HEK293 (cell line): ENCODE measurements at regions not wholly inside any gene's neighbourhood (a gene's known extent, or its start where the extent isn't known, plus 50 kb on each side); places are given as distances from the start of the nearest gene placed in this dataset.

Source experiments
- CTCF ChIA-PET: fragments of 350-600 bp; formaldehyde crosslinking; extraction: SDS; loops from one replicate; lab custom pipeline; 2021; ENCODE audit warnings: antibody characterized with exemption; lab: Yijun Ruan, JAX
- POLR2A ChIA-PET: fragments of 300-600 bp; formaldehyde crosslinking; extraction: SDS; loops from one replicate; lab custom pipeline; 2020; ENCODE audit warnings: antibody characterized with exemption, inconsistent platforms; lab: Yijun Ruan, JAX
- H3K27ac ChIP-seq: fragments of 200-500 bp; sonication (Bioruptor generic); 2 replicates; pipeline ENCODE4 v1.5.1; 2014; ENCODE audit warnings: low read depth, low read length, control low read depth, inconsistent platforms; ENCODE audit errors: extremely low read depth
- H3K36me3 ChIP-seq, 2 experiments: fragments of 200-500 bp in 1 of 2; sonication (Bioruptor generic) in 1 of 2; 1 replicate in 1 of 2; 2 replicates in 1 of 2; pipeline ENCODE4 v1.5.1; 2014 to 2017; ENCODE audit warnings: inconsistent platforms in 2 of 2, low read length in 2 of 2; ENCODE audit not compliant: control insufficient read depth in 2 of 2, insufficient read depth in 1 of 2
- H3K4me1 ChIP-seq: fragments of 200-500 bp; sonication (Bioruptor generic); 2 replicates; pipeline ENCODE4 v1.5.1; 2014; ENCODE audit warnings: mild to moderate bottlenecking, low read length, inconsistent platforms; ENCODE audit not compliant: control insufficient read depth, insufficient read depth
- H3K4me3 ChIP-seq: 2 replicates; pipeline ENCODE4 v1.5.1; 2011; ENCODE audit warnings: low read depth, mild to moderate bottlenecking, control low read depth, low read length, moderate library complexity
- H3K9me3 ChIP-seq: fragments of 200-500 bp; sonication (Bioruptor generic); 2 replicates; pipeline ENCODE4 v1.5.1; 2014; ENCODE audit warnings: low read depth, low read length, inconsistent platforms; ENCODE audit not compliant: control insufficient read depth, insufficient read depth
- BCL11B ChIP-seq: fragments of 450-650 bp; formaldehyde crosslinking; IDR thresholded peaks from 2 replicates; pipeline ENCODE4 v1.5.1; 2016; ENCODE audit warnings: low read depth, missing biosample characterization, missing genetic modification characterization
- EGR2 ChIP-seq: fragments of 450-650 bp; formaldehyde crosslinking; IDR thresholded peaks from 2 replicates; pipeline ENCODE4 v1.5.1; 2016; ENCODE audit warnings: low read depth, missing biosample characterization, missing genetic modification characterization
- GFI1B ChIP-seq: fragments of 450-650 bp; formaldehyde crosslinking; IDR thresholded peaks from 2 replicates; pipeline ENCODE4 v1.5.1; 2016; ENCODE audit warnings: missing biosample characterization, missing genetic modification characterization
- HOXC10 ChIP-seq: sonication (generic); formaldehyde crosslinking; IDR thresholded peaks from 2 replicates; pipeline ENCODE4 v1.8.1; 2023; ENCODE audit warnings: mild to moderate bottlenecking, missing genetic modification reagents
- IKZF3 ChIP-seq: fragments of 450-650 bp; IDR thresholded peaks from 2 replicates; pipeline ENCODE4 v1.5.0; 2018; ENCODE audit warnings: missing biosample characterization, mild to moderate bottlenecking, missing genetic modification characterization, moderate library complexity
- KLF16 ChIP-seq: fragments of 450-650 bp; formaldehyde crosslinking; IDR thresholded peaks from 2 replicates; pipeline ENCODE4 v1.5.1; 2017; ENCODE audit warnings: missing biosample characterization, missing genetic modification characterization
- SCRT1 ChIP-seq: fragments of 450-650 bp; formaldehyde crosslinking; IDR thresholded peaks from 2 replicates; pipeline ENCODE4 v1.5.1; 2016; ENCODE audit warnings: missing biosample characterization, missing genetic modification characterization, borderline replicate concordance
- ZFHX2 ChIP-seq: fragments of 450-650 bp; formaldehyde crosslinking; conservative IDR thresholded peaks from 2 replicates; pipeline ENCODE4 v1.5.1; 2016; ENCODE audit warnings: missing biosample characterization, missing genetic modification characterization
- ZNF112 ChIP-seq: fragments of 450-650 bp; formaldehyde crosslinking; IDR thresholded peaks from 2 replicates; pipeline ENCODE4 v1.5.0; 2017; ENCODE audit warnings: missing biosample characterization, missing genetic modification characterization
- ZNF157 ChIP-seq: fragments of 450-650 bp; formaldehyde crosslinking; IDR thresholded peaks from 2 replicates; pipeline ENCODE4 v1.5.1; 2016; ENCODE audit warnings: missing biosample characterization, missing genetic modification characterization
- ZNF274 ChIP-seq, 2 experiments: fragments of 200-500 bp in 1 of 2; fragments of 450-650 bp in 1 of 2; sonication (Bioruptor generic) in 1 of 2; formaldehyde crosslinking in 1 of 2; IDR thresholded peaks; 2 replicates each; pipeline versions ENCODE4 v1.5.1 to v1.6.1; 2014 to 2016; ENCODE audit warnings: borderline replicate concordance in 1 of 2, inconsistent platforms in 1 of 2, low read length in 1 of 2, missing biosample characterization in 1 of 2, missing genetic modification characterization in 1 of 2
- ZNF335 ChIP-seq: fragments of 450-650 bp; formaldehyde crosslinking; conservative IDR thresholded peaks from 2 replicates; pipeline ENCODE4 v1.5.1; 2016; ENCODE audit warnings: missing biosample characterization, missing genetic modification characterization
- ZNF555 ChIP-seq: fragments of 450-650 bp; formaldehyde crosslinking; conservative IDR thresholded peaks from 2 replicates; pipeline ENCODE4 v1.5.1; 2017; ENCODE audit warnings: missing biosample characterization, mild to moderate bottlenecking, missing genetic modification characterization, inconsistent platforms
- ZNF560 ChIP-seq: fragments of 450-650 bp; formaldehyde crosslinking; IDR thresholded peaks from 2 replicates; pipeline ENCODE4 v1.5.1; 2017; ENCODE audit warnings: missing biosample characterization, missing genetic modification characterization, borderline replicate concordance
- ZNF585B ChIP-seq: fragments of 450-650 bp; formaldehyde crosslinking; IDR thresholded peaks from 2 replicates; pipeline ENCODE4 v1.5.1; 2016; ENCODE audit warnings: missing biosample characterization, missing genetic modification characterization
- ZNF621 ChIP-seq: fragments of 450-650 bp; formaldehyde crosslinking; IDR thresholded peaks from 2 replicates; pipeline ENCODE4 v1.5.1; 2017; ENCODE audit warnings: missing biosample characterization, missing genetic modification characterization
- ZNF624 ChIP-seq: fragments of 450-650 bp; formaldehyde crosslinking; IDR thresholded peaks from 2 replicates; pipeline ENCODE4 v1.5.1; 2017; ENCODE audit warnings: missing biosample characterization, missing genetic modification characterization
- ZSCAN23 ChIP-seq: fragments of 450-650 bp; formaldehyde crosslinking; IDR thresholded peaks from 2 replicates; pipeline ENCODE4 v1.5.1; 2016; ENCODE audit warnings: missing biosample characterization, missing genetic modification characterization
- TF ChIP-seq, protein P1 (sequence below): fragments of 450-650 bp; formaldehyde crosslinking; IDR thresholded peaks from 2 replicates; pipeline ENCODE4 v1.5.1; 2016; ENCODE audit warnings: missing biosample characterization, missing genetic modification characterization
- TF ChIP-seq, protein P2 (sequence below): fragments of 450-650 bp; formaldehyde crosslinking; IDR thresholded peaks from 2 replicates; pipeline ENCODE4 v1.5.1; 2016; ENCODE audit warnings: missing biosample characterization, missing genetic modification characterization
- TF ChIP-seq, protein P3 (sequence below): fragments of 450-650 bp; formaldehyde crosslinking; IDR thresholded peaks from 2 replicates; pipeline ENCODE4 v1.5.1; 2016; ENCODE audit warnings: missing biosample characterization, missing genetic modification characterization, borderline replicate concordance
- TF ChIP-seq, protein P4 (sequence below): fragments of 450-650 bp; formaldehyde crosslinking; IDR thresholded peaks from 2 replicates; pipeline ENCODE4 v1.5.1; 2017; ENCODE audit warnings: missing biosample characterization, missing genetic modification characterization
- TF ChIP-seq, protein P5 (sequence below): fragments of 450-650 bp; formaldehyde crosslinking; IDR thresholded peaks from 2 replicates; pipeline ENCODE4 v1.5.1; 2016; ENCODE audit warnings: missing biosample characterization, missing genetic modification characterization
- TF ChIP-seq, protein P6 (sequence below): fragments of 450-650 bp; formaldehyde crosslinking; IDR thresholded peaks from 2 replicates; pipeline ENCODE4 v1.5.1; 2016; ENCODE audit warnings: missing biosample characterization, missing genetic modification characterization, low read depth

DNA sequence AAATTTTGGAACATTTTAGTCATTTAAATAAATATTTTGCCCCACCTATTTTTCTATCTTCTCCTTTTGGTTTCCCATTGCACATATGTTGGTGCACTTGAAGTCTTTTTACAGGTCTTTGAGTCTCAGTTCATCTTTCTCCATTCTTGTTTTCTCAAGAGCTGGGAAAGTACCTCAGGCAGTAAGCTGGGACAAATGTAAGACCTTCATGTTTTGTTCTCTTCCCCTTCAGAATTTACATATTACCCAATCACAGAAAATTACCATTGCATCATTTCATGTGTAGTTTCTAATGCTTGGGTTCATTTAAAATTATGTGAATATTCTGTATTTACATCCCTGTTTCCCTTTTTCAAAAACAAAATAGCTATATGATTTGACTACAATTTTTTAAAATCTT lies 1150.0 kb upstream of the POT1 start:
- ChIA-PET POLR2A (no interaction called here), CTCF (no interaction called here)
- Histone ChIP-seq H3K4me3 (no peak overlapping the region), H3K9me3 (no peaks in the 10 kb centered on the region), H3K27ac (no peak overlapping the region), H3K36me3 (no peaks in the 10 kb centered on the region), H3K4me1 (no peaks in the 10 kb centered on the region)
- TF ChIP-seq SCRT1 (tag by site-specific recombination): no peak
- TF ChIP-seq ZNF621: no peak
- TF ChIP-seq, protein P1, sequence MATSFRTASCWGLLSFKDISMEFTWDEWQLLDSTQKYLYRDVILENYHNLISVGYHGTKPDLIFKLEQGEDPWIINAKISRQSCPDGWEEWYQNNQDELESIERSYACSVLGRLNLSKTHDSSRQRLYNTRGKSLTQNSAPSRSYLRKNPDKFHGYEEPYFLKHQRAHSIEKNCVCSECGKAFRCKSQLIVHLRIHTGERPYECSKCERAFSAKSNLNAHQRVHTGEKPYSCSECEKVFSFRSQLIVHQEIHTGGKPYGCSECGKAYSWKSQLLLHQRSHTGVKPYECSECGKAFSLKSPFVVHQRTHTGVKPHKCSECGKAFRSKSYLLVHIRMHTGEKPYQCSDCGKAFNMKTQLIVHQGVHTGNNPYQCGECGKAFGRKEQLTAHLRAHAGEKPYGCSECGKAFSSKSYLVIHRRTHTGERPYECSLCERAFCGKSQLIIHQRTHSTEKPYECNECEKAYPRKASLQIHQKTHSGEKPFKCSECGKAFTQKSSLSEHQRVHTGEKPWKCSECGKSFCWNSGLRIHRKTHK (tag by site-specific recombination): no peak
- no peak for TF ChIP-seq ZNF555 (tag by site-specific recombination)
- TF ChIP-seq ZNF274 (IDR thresholded peaks at IDR 0.05; ENCODE audit: low read length): no peak
- TF ChIP-seq ZNF274 (tag by site-specific recombination; IDR thresholded peaks at IDR 0.05; ENCODE audit: borderline replicate concordance): no peak
- no peak for TF ChIP-seq ZNF112 (tag by site-specific recombination)
- no peak for TF ChIP-seq ZNF157
- TF ChIP-seq BCL11B (tag by site-specific recombination): no peak
- TF ChIP-seq ZNF585B (tag by site-specific recombination): no peak

DNA sequence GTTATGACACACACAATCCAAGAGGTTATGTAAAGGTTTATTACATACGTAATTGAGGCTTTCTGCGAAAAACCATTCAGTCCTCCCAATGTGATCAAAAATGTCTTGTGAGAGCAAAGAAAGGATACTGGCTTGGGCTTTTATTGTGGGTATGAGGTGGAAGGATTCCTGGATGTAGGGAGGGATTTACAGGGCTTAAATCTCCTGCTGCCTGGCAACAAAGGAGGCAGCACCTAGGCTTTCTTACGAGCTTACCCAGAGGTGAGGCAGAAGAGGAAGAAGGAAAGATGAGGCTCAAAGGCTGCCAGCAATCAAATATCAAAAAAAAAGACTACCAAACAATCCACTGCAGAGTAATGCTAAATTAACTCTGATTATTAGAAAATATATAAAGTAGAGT lies 1149.5 kb upstream of the POT1 start:
- Histone ChIP-seq H3K36me3 (no peaks in the 10 kb centered on the region), H3K9me3 (no peaks in the 10 kb centered on the region), H3K4me1 (no peaks in the 10 kb centered on the region), H3K27ac (no peak overlapping the region), H3K4me3 (no peak overlapping the region)
- POLR2A ChIA-PET: no interaction called here
- CTCF ChIA-PET: no interaction called here
- TF ChIP-seq ZNF335 (tag by site-specific recombination) (no peak), KLF16 (tag by site-specific recombination) (no peak), ZSCAN23 (tag by site-specific recombination) (no peak), ZNF274 (IDR thresholded peaks at IDR 0.05; ENCODE audit: low read length) (no peak), ZNF274 (tag by site-specific recombination; IDR thresholded peaks at IDR 0.05; ENCODE audit: borderline replicate concordance) (no peak), ZFHX2 (no peak), ZNF624 (tag by site-specific recombination) (no peak), IKZF3 (tag by site-specific recombination) (no peak), ZNF560 (tag by site-specific recombination) (no peak), HOXC10 (no peak), GFI1B (tag by site-specific recombination) (no peak), EGR2 (no peak)
- TF ChIP-seq, protein P2, sequence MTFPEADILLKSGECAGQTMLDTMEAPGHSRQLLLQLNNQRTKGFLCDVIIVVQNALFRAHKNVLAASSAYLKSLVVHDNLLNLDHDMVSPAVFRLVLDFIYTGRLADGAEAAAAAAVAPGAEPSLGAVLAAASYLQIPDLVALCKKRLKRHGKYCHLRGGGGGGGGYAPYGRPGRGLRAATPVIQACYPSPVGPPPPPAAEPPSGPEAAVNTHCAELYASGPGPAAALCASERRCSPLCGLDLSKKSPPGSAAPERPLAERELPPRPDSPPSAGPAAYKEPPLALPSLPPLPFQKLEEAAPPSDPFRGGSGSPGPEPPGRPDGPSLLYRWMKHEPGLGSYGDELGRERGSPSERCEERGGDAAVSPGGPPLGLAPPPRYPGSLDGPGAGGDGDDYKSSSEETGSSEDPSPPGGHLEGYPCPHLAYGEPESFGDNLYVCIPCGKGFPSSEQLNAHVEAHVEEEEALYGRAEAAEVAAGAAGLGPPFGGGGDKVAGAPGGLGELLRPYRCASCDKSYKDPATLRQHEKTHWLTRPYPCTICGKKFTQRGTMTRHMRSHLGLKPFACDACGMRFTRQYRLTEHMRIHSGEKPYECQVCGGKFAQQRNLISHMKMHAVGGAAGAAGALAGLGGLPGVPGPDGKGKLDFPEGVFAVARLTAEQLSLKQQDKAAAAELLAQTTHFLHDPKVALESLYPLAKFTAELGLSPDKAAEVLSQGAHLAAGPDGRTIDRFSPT: no peak
- TF ChIP-seq, protein P3, sequence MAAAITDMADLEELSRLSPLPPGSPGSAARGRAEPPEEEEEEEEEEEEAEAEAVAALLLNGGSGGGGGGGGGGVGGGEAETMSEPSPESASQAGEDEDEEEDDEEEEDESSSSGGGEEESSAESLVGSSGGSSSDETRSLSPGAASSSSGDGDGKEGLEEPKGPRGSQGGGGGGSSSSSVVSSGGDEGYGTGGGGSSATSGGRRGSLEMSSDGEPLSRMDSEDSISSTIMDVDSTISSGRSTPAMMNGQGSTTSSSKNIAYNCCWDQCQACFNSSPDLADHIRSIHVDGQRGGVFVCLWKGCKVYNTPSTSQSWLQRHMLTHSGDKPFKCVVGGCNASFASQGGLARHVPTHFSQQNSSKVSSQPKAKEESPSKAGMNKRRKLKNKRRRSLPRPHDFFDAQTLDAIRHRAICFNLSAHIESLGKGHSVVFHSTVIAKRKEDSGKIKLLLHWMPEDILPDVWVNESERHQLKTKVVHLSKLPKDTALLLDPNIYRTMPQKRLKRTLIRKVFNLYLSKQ: no peak
- TF ChIP-seq, protein P4, sequence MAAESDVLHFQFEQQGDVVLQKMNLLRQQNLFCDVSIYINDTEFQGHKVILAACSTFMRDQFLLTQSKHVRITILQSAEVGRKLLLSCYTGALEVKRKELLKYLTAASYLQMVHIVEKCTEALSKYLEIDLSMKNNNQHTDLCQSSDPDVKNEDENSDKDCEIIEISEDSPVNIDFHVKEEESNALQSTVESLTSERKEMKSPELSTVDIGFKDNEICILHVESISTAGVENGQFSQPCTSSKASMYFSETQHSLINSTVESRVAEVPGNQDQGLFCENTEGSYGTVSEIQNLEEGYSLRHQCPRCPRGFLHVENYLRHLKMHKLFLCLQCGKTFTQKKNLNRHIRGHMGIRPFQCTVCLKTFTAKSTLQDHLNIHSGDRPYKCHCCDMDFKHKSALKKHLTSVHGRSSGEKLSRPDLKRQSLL: no peak
- TF ChIP-seq, protein P5, sequence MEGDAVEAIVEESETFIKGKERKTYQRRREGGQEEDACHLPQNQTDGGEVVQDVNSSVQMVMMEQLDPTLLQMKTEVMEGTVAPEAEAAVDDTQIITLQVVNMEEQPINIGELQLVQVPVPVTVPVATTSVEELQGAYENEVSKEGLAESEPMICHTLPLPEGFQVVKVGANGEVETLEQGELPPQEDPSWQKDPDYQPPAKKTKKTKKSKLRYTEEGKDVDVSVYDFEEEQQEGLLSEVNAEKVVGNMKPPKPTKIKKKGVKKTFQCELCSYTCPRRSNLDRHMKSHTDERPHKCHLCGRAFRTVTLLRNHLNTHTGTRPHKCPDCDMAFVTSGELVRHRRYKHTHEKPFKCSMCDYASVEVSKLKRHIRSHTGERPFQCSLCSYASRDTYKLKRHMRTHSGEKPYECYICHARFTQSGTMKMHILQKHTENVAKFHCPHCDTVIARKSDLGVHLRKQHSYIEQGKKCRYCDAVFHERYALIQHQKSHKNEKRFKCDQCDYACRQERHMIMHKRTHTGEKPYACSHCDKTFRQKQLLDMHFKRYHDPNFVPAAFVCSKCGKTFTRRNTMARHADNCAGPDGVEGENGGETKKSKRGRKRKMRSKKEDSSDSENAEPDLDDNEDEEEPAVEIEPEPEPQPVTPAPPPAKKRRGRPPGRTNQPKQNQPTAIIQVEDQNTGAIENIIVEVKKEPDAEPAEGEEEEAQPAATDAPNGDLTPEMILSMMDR (tag by site-specific recombination): no peak
- TF ChIP-seq, protein P6, sequence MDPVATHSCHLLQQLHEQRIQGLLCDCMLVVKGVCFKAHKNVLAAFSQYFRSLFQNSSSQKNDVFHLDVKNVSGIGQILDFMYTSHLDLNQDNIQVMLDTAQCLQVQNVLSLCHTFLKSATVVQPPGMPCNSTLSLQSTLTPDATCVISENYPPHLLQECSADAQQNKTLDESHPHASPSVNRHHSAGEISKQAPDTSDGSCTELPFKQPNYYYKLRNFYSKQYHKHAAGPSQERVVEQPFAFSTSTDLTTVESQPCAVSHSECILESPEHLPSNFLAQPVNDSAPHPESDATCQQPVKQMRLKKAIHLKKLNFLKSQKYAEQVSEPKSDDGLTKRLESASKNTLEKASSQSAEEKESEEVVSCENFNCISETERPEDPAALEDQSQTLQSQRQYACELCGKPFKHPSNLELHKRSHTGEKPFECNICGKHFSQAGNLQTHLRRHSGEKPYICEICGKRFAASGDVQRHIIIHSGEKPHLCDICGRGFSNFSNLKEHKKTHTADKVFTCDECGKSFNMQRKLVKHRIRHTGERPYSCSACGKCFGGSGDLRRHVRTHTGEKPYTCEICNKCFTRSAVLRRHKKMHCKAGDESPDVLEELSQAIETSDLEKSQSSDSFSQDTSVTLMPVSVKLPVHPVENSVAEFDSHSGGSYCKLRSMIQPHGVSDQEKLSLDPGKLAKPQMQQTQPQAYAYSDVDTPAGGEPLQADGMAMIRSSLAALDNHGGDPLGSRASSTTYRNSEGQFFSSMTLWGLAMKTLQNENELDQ (tag by site-specific recombination): no peak
